ENCODE measurements at regions not wholly inside any gene's neighbourhood (a gene's known extent, or its start where the extent isn't known, plus 50 kb on each side); places are given as distances from the start of the nearest gene placed in this dataset.
"Not testable (repeated sequence)": the region's sequence is repeated elsewhere in the genome, so short reads cannot be mapped to it uniquely, and the experiment has no call there.

GRCh38 chr3:20832963-20833362 is 647.0 kb upstream of the SGO1 start:
- no peak for DNase-seq (ENCODE audit: low read depth in 3 of 3)

DNA sequence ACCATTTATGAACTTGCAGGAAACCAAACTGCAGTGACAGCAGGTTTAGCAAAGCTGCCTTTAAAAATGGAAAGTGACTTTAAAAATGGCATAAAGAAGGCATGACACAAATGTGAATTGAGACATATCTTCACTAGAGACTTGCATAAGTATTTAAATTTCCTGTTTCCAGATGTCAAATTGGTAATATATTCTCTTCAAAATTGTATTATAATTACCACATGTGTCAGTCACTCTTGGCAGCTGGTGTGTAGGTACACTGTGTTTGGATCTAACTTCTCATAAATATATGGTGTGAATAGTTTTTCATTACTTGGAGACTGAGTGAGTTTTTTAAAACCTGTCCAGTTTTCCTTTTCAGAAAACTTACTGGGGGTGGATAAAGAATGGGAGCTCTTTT is 636.2 kb upstream of the SGO1 start:
- no peak for DNase-seq (ENCODE audit: low read depth in 3 of 3)

DNA sequence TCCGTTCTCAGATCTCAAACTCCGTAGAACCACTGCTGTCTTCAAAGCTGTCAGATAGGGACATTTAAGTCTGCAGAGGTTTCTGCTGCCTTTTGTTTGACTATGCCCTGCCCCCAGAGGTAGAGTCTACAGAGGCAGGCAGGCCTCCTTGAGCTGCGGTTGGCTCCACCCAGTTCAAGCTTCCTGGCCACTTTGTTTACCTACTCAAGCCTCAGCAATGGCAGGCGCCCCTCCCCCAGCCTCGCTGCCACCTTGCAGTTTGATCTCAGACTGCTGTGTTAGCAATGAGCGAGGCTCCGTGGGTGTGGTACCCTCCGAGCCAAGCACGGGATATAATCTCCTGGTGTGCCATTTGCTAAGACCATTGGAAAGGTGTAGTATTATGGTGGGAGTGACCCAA is 634.9 kb upstream of the SGO1 start:
- not testable (repeated sequence) for DNase-seq (ENCODE audit: low read depth in 3 of 3)

DNA sequence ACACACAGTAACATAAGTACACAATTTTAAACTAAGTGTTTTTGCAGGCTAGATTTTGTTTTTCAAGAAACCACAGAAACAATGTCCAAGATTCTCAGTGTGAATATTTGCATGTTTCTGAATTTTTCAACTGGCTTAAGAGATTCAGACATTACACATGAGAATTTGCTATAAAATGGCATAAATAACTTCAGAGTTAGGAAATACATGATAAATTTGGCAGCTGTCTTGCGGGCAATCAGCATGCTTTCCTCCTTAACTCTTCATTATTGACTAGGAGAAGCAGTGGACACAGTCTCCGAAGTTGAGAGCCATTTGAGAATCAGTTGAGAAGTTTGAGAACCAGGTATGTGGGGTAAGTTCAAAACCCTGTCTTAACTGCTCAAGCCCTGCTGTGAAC is 625.6 kb upstream of the SGO1 start:
- DNase-seq (ENCODE audit: low read depth in 3 of 3): no peak

- DNase-seq (ENCODE audit: low read depth in 3 of 3): no peak
Observed at GRCh38 chr3:20811006-20811405, 625.0 kb upstream of the SGO1 start.

DNA sequence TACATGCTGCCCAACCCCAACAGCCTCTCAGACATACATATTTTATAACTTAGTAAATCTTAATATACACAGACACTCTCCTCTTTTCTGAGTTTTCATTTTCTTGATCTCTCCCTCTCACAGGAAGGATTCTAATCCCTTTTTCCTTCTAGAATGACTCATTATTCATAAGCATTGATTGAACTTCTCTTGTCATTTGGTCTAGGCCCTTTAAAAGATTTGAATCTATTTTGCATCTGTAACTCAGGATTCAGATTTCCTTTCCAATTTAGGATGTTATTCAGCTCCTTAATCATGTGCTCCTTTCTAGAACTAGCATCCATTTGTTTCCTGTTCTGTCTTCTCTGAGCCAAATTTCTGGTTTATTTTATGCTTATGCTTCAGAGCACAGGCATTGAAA is 624.5 kb upstream of the SGO1 start:
- DNase-seq (ENCODE audit: low read depth in 3 of 3): no peak

DNA sequence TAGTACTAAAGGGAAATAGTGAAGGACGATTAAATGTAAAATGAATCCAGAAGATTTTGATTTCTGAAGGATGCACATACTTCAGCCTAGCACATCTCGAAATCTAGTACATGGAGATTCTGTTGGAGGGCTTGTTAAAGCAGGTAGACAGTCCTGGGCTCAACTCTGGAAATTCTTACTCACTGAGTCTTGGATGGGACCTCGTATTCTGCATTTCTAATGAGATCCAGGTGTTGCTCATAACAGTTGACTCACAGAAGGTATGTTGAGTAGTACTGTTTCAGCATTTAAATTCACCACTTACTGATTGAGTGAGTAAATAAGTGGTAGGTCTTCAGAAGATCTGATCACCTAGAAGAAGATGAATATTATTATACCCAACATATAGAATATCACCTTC is 623.4 kb upstream of the SGO1 start:
- no peak for DNase-seq (ENCODE audit: low read depth in 3 of 3)

GRCh38 chr3:20808864-20809263 is 622.9 kb upstream of the SGO1 start:
- no peak for DNase-seq (ENCODE audit: low read depth in 3 of 3)

GRCh38 chr3:20798666-20799065 is 612.7 kb upstream of the SGO1 start:
- DNase-seq (ENCODE audit: low read depth in 3 of 3): no peak

DNA sequence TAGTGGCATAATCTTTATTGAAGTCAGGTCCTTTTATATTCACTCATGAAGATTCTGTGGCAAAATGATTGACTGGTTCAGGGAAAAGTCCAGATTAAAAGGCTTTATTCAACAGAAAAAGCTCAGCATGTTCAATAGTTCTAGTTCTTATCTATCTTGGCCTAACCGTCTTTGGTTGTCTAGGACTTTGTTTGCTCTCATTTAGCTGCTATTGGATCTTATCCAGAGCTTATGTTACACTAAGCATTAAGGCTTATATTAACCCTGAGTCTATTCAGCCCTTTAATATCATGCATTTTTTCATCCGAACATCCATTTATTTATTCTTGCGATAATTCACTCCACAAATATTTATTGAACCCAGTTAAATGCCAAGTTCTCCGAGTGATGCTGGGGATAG is 601.0 kb upstream of the SGO1 start:
- DNase-seq (ENCODE audit: low read depth in 3 of 3): no peak

DNA sequence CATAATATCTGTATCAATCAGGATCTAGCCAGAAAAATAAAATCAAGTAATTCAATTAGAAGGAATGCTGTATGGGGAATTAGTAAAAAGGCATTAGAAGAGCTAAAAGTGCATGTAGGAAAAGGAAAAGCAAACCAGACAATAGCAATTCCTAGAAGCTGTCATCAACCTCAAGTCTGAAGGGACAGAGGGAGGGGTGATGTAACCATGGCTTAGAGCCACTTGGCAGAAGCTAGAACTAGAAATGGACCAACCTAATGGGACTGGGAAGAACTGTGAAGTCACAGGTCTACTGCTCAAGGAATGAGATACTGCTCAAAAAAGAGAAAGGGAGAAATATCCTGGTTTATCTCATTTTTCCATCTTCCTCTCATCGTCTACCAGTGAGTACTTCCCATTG is 590.7 kb upstream of the SGO1 start:
- no peak for DNase-seq (ENCODE audit: low read depth in 3 of 3)

DNA sequence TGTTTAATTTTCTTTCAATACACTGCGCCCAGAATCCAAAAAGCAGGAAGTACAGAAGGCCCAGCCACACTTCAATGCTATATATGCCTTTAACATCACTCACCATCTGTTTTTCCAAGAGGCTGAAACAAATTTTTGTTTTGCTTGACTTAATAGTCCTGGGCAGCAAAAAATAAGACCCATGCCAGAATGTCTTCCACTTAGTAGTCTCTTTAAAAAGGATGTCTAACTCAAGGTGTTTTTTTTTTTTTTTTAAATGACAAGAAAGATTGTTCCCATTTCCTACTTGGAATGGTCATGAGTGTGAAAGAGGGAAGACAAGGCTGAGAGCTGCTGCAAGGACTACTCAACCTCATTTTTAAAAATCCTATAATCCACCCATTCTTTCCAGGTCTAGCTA is 590.3 kb upstream of the SGO1 start:
- no peak for DNase-seq (ENCODE audit: low read depth in 3 of 3)

- no peak for DNase-seq (ENCODE audit: low read depth in 3 of 3)
Observed at GRCh38 chr3:20773320-20773984, 587.4 kb upstream of the SGO1 start.

- DNase-seq (ENCODE audit: low read depth in 3 of 3): no peak
Observed at GRCh38 chr3:20772869-20773268, 586.9 kb upstream of the SGO1 start.

GRCh38 chr3:20769430-20769829 is 583.4 kb upstream of the SGO1 start:
- DNase-seq (ENCODE audit: low read depth in 3 of 3): no peak

GRCh38 chr3:20760981-20761380 is 575.0 kb upstream of the SGO1 start:
- DNase-seq (ENCODE audit: low read depth in 3 of 3): no peak

- no peak for DNase-seq (ENCODE audit: low read depth in 3 of 3)
Observed at GRCh38 chr3:20752416-20752815, 566.4 kb upstream of the SGO1 start.

DNA sequence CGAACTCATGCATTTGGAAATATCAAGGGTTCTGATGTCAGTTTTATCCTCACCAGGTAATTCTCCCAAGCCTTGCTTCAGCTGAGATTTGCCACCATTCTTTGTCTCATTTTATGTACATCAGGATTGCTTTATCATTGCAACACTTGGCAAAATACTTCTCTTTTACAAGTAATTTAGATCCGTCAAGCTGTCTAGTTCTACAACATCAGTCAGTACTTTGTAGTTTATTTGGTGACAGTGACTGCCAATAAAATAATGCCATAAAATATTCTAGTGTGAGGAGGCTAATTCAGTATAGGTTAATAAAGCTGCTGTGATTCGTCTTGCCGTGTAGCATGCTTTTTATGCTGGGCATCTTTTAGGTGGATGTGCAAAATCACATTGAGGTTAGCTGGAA is 565.3 kb upstream of the SGO1 start:
- DNase-seq (ENCODE audit: low read depth in 3 of 3): no peak

DNA sequence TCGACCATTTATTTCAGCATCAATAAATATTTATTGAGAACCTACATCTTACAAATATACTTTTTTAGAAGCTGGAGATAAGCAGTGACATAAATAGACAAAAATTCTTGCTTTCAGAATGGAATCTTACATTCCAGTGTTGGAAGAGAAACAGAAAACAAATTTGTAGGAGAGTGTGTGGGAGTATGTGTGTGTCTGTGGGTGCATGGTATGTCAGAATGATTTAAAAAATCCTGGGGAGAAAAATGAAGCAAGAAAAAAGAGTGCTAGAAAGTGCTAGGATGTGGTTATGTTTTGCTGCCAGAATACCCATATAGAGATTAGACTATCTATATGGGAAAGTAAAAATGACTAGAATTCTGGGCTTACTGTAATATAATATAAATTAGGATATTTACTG is 561.7 kb upstream of the SGO1 start:
- DNase-seq (ENCODE audit: low read depth in 3 of 3): no peak

DNA sequence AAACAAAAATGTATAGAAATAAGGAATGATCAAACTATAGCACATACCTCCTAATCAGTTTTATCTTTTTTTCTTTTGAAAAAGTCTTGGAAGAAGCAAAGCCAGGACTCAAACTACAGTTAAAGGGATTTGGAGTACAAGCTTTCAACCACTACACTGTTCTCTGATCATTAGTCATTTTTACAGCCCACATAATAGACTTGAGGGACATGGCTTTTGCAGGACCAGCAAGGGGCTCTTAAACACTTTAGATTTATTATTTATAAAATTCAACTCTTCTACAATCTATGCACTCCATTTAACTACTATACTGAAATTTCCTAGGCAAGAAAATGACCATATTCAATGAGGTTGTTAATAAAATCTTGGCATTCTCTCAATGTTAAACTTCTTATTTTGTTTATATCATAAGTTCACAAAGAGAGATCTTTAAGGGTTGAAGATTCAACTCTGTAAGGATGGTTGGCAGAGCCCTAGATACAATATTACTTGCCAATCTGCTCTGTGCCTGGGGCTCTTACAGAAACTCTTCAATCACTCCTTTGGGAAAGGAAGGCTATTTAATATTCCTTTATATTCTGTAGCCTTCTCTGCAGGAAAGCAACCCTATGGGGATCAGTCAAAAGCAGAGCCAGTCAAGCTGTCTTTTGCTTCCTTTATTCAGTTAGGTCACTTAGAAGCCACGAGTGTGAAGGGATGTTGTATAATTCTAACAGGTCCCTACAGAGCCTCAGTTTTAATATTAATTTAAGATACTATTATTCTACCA is 557.7 kb upstream of the SGO1 start:
- DNase-seq (ENCODE audit: low read depth in 3 of 3): no peak

DNA sequence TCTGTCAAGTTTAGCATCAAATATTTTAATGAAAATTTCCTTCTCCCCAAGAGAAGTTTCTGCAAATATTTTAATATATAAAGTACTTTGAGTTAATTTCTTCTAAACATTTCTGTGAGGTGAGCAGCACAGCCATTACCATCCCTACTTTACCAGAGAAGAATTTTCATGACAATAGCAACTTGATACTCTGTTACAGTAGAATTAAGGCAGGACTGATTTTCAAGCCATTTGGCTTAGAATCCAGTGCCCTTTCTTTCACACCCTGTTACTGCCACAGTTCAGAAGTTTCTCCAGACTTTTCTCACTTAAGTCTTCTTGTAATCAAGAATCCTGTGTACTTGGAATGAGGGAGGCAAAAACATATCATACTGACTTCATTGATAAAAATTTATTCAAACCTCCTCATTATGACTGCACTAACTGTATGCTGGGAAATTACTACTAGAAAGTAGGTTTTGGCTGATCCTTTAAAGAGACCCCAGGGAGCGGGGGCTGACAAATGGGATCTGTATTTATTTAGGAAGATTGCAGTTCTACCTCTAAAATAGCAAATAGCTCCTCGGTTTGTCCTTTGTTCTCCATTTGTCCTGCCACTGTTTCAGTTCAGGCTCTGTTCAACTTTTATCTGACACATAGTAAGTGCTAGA is 557.0 kb upstream of the SGO1 start:
- no peak for DNase-seq (ENCODE audit: low read depth in 3 of 3)

DNA sequence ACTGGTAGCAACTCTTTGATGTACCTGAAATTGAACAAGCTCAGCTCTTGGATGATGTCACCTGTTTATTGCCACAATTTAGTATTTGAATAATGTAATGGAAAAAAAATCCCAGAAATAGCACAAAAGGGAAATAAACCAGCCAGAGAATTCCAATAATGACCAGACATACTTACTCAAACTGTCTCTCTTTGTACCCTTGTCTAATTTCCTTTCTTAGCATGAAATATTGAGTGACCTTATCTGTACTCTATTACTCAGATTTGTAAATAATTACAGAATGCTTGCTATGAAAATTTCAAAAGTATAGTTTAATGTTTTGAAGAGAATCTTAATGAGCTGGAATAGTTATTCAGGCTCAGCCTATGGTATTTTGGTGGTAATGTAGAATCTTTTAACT is 555.4 kb upstream of the SGO1 start:
- no peak for DNase-seq (ENCODE audit: low read depth in 3 of 3)

DNA sequence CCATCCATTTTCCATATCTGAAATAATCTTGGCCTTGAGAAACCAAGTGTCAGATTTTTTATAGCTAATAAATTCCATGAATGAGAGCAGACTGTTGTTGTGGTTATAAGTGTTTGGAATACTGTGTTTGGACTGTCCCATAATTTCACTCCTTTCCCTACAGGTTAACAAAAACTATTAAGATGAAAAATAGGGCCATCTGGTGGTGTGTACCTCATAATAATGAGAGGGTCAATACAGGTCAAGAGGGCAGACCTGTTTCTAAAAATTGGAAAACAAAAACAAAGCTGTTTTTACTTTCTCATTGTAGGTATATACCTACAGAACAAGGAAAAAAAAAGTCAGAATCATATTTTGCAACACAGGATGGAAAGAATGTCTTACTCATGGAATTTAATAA is 553.8 kb upstream of the SGO1 start:
- DNase-seq (ENCODE audit: low read depth in 3 of 3): no peak
